ENCODE measurements at regions not wholly inside any gene's neighbourhood (a gene's known extent, or its start where the extent isn't known, plus 50 kb on each side); places are given as distances from the start of the nearest gene placed in this dataset.

DNA sequence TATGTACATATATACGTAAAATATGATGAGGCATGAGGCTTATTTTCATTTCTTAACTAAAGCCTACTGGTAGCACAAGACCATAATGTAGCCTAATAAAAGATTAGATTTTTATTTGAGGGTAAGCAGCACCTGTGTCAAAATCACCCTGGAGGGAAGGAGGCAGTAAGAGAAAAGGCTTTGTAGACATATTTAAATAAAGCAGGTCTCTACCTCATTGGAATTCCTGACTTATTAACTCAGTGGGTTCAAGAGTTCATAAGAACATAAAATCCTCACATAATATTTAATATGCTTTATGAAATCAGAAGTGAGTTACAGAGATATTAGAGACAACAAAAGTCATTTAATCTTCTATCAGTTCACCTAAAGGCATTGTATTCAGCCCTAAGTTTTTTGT, 261.6 kb upstream of the ANKRD50 start:
- DNase-seq, result no peak

DNA sequence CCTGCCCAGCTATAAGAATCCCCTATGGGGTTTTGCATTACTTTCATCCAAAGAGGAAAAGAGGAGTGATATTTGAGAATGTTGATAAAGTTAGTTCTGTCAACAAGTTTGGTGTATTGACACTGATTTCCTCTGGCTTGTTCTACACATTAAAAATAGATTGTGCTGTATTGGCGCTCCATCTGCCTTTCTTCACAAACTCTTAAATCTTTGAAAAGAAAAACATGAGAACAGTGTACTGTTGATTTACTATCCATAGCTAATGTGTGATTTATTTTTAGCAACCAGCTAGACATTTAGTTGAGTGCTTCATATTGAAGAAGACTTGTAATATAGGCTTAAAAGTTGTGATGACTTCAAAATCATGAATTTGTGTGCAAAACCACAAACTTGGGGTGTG, 261.2 kb upstream of the ANKRD50 start:
- no peak for DNase-seq

DNA sequence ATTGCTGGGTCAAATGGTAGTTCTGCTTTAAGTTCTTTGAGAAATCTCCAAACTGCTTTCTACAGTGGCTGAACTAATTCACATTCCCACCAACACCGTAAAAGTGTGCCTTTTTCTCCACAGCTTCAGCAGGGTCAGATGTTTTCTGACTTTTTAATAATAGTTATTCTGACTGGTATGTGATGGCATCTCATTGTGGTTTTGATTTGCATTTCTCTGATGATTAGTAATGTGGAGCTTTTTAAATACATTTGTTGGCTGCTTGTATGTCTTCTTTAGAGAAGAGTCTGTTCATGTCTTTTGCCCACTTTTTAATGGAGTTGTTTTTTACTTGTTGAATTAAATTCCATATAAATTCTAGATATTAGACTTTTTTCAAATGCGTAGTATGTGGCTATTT, 257.5 kb upstream of the ANKRD50 start:
- no peak for DNase-seq

DNA sequence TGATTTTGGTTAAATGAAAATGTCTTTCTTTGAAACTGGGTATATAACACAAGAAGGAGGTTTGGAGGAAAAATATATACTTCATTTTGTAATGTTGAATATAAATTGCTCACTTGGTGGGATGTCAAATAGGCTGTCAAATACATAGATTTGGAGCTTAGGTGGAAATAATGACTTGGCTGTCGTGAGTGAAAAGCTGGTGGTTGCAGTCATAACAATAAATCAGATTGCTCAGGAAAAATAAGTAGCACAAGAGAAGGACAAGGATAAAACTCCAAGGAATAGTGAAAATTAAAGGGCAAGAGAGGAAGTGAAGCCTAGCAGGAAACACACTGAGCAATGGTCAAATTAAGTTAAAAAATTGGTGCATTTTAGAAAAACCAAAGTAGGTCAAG, 253.0 kb upstream of the ANKRD50 start:
- no peak for DNase-seq

DNA sequence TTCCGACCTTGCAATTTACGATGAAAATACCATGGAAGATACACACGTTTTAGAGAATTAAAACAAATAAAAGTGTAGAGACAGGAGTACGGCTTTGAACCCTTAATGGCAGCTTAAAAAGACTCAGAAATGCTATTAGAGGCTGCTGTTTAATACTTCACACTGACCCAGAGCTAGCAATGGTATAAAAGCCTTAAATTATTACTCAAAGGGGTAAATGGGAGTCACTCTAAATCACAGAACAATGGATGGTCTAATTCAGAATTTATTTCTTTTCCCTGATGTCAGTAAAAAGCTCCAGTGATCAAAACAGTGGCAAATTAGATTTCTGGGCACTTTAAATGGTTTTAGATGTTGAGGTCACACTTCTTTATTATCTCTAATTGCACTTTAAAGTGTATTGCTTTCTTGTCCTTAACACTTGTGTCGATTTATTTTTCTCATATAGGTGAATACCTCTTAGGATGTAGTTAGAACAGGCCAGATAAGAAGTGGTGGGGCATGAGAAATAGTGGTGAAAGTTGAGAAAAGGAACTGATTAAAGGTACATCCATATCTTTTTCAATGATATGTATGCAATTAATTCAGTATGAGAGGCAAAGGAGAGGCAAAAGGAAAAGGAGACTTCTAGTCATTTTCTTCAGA, 252.4 kb upstream of the ANKRD50 start:
- no peak for DNase-seq

DNA sequence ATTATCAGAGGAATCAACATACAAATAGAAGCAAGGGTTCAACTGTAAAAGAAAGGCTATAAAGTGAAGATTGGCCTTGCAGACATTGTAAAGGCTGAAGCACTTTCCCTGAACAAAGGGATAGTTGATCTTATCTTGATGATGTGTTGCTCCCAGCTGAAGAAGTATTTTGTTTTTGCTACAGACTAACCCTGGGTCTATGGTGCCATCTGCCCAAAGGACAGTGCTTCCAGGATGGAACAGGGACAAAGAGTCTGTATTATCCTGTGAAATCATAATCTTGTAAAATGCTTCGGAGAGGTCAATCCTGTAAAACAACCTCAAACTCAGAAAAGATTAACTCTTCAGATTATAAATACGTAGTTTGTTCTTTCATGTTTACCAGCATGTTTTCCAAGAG, 251.7 kb upstream of the ANKRD50 start:
- DNase-seq, result no peak

DNA sequence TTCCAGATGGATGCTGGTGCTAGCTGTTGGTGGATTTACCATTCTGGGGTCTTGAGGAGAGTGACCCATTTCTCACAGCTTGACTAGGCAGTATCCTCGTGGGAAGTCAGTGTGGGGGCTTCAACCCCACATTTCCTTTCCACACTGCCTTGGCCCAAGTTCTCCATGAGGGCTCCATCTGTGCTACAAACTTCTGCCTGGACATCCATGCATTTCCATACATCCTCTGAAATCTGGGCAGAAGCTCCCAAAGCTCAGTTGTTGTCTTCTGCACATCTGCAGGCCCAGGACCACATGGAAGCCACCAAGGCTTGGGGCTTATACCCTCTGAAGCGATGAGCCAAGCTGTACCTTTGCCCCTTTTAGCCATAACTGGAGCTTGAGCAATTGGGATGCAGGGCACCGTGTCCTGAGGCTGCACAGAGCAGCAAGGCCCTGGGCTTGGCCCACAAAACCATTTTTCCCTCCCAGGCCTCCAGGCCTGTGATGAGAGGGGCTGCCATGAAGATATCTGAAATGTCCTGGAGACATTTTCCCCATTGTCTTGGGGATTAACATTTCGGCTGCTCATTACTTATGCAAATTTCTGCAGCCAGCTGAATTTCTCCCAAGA, 248.7 kb upstream of the ANKRD50 start:
- DNase-seq, result no peak

DNA sequence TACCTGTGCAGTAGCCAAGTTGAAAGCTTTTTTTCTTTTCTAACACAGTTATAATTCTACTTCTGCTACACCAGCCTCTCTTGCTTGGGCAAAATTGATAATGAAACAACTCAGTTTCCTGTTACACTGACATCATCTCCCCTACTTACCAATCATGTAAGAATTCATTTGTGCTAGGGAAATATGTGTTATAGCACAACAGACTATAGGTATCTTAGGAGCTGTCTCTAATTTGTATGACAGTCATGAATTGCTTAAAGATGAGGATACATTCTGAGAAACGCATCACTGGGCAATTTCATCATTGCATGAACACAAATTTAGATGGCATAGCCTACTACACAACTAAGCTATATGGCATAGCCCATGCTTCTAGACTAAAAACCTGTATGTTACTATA, 246.3 kb upstream of the ANKRD50 start:
- DNase-seq, result no peak

DNA sequence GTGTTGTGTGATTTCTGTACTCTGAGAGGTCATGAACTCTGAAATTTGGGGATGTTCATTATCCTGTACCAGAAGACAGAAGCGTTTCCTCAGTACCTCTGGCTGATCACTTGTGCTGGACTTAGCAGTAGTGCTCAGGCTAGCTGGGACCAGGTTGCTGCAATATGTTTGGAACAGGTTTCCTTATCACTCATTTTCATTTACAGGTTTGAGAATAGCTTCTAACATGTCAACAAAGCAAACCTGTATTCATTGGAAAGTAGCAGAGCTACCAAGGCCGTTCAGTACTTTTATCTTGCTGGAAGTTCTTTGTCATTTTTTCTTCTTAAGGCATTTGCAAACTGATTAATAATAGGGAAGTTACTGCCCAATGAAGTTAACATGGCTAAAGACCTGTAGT, 242.9 kb upstream of the ANKRD50 start:
- DNase-seq, result no peak

DNA sequence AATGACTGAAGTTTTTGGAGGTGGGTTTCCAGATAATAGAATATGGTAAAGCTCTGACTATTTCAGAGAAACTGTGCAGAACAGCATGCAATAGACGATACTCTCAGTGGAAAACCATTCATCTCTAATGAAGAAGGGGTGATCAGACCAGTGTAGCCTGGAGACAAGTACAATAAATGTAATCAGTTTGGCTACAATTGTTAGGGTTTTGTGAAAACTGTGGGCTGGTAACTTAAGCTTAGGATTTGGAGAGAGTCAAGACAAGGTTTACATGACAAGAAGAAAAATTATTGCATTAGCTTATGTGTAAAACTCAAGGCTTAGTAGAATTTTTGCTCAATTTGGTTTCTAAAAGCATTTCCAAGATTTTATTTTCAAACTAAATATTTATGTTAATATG, 241.5 kb upstream of the ANKRD50 start:
- DNase-seq, result no peak

DNA sequence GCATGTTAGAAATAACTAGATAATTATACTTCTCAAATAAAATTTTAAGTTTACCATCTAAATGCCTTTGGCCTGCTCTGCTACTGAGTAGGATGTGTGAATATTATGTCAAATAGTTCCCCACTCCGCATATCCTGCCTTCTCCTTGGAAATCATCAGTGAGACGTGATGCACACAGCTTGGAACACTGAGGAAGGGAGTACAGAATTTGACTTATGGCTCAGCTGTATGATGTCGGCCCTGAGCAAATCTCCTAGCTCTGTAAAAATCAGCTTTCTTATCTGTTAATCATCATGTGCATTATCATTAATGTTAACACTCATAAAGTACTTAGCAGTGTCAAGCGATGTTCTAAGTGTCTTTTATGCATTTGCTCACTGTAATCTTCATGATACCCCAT, 241.0 kb upstream of the ANKRD50 start:
- no peak for DNase-seq

DNA sequence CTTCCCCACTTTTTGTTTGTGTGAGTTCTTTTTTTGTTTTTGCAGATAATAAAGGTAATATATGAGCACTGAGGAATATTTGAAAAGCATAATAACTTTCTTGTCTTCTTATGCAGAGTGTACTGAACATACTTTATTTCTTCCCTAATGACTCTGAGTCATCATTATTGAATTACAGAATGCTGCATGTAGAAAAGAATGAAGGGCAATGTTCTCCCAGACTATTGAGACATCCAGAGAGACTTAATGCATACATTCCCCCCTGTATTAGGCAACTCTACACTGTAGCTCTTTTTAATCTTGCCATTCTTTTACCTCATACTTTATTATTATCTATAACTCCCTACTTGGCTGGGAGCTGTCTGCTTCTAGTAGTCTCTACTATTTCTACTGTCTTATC, 240.5 kb upstream of the ANKRD50 start:
- no peak for DNase-seq

DNA sequence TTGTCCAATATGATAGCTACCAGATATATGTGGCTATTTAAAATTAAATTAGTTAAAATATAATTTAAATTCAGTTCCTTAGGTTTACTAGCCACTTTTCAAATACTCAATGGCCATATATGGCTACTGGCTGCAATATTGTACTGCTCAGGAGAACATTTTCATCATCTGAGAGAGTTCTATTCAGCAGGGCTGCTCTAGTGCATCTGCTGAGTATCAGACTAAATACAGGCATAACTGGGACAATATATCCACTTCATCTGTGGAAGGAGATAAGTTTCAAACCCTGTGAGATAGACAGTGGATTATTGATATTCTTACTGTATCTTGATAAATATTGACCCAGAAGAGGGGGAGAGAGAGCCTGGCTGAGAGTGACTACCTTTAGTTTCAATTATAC, 240.1 kb upstream of the ANKRD50 start:
- DNase-seq, result no peak

DNA sequence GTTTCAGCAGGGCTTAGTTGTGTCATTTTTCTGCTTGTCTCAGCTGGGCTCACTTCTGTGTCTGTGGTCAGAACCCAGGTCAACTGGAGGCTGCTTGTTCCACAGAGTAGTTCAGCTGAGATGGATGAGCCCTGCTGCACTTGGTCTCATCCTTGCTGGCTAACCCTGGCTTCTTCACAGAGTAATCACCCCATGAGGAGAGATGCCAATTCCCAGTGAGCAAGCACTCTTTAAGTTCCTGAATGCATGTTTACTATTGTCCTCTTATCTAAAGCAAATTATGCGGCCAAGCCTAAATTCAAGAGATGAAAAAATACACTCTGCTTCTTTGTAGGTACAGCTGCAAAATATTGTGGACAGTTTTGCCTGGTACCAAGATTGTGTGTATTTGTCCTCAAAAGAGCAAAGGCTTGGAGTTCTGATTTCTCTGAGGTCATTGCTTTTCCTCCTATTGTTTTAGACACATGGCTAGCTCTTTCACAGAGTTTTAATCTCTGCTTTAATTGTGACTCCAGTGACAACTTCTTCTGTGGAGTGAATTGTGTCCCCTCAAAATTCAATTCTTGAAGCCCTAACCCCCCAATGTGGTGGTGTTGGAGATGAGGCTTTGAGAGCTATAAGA, 236.6 kb upstream of the ANKRD50 start:
- DNase-seq, result peak; percentile 83

DNA sequence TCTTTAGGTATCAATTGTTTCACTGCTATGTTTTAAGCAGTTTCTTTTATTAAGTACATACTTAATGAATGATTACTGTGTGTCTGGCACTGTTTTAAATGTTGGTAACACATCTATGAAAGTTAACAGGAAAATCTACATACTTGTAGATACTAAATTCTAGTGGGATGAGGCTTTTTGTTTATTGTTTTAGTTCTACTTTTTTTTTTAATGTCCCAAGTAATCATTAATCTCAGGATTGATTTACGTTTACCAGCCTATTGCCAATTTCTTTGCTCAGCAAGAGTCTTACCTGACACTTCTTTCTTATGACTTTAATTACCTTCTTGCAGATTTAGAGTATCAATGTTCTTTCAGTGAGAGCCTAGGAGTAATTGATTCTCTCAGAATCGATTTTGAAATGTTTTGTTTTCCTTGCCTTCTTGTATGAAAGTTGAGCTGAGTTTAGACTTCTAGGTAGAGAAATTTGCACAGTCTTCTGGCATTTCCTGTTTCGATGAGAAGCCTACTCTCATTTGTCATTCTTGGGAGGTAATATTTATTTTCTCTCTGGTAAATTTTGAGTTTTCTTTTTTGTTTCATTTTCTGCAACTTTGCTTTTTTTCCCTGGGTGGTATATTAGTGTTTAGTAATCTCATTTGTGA, 235.2 kb upstream of the ANKRD50 start:
- peak; percentile 17 for DNase-seq

DNA sequence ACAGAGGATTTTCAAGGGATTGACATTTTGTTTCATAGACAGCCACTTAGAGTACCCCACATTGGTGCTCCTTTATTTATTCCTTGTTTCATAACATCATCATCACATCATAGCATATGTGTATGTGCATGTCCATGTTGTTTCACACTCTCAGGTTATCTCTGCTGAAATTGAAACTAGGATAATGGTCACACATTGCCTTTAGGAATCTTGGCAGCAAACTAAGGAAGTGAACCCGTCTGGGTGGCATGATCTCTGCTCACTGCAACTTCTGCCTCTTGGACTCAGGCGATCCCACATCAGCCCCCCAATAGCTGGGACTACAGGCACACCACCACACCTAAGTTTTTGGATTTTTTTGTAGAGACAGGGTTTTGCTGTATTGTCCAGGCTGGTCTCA, 234.2 kb upstream of the ANKRD50 start:
- DNase-seq, result peak; percentile 24

DNA sequence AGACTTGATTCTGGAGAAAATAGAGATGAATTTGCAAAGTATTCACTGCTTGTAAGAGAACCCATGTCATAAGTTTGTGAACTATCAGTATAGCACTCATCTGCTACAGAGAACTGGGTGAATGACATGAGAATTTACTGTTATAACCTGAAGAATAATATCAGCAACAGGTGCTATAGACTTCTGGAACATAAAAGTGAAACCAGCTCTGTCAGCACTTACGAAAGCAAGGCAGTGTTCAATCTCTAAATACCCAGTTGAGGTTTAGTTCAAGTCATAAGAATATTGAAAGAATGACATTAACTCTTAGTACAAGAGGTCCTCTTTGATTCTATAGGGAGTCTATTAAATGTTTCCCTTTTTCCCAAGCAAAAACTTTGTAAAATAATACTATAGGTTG, 232.9 kb upstream of the ANKRD50 start:
- DNase-seq, result peak; percentile 76

DNA sequence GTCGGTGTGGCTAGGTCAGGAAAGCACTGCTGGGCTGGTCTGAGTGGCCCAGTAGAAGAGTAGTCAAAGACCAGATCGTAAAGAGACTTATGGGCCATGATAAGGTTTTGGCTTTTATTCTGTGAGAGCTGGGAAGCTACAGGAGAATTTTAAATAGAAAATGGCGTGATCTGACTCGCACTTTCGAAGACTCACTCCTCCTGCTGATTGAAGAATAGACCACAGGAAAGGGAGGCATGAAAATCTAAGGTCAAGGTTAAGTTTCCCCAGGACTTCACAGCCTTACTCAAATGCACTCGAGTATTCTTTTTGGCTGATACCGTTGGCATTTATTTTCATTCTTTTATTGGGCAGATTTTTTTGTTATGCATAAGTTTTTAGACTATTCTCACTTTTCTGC, 231.4 kb upstream of the ANKRD50 start:
- DNase-seq, result no peak

DNA sequence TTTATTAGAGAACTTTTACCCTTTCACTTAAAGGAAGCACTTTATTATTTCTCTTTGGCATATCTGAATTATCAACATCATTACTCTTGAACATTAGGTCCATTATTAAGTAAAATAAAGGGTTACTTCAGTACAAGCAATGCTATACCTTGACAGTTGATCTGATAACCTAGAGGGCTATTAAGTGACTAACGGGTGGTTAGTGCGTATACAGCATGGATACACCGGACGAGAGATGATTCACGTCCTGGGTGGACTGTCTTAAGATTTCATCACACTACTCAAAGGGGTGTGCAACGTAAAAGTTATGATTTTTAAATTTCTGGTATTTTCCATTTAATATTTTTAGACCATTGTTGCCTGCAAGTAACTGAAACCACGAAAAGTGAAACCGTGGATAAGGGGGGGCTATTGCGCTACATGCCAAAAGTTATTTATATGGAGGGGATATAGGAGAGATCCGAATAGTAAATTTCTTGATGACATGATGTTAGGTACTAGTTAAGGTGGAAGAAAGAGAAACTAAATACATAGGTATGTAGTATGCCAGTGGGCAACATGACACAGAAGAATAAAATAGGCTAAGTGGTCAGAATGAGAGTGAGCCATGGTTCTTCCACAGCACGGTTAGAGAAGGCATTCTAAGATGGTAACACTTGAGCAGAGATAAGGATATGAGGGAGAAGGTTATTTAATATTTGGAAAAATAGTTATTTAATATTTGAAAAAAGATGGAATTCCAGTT, 230.8 kb upstream of the ANKRD50 start:
- DNase-seq, result no peak

DNA sequence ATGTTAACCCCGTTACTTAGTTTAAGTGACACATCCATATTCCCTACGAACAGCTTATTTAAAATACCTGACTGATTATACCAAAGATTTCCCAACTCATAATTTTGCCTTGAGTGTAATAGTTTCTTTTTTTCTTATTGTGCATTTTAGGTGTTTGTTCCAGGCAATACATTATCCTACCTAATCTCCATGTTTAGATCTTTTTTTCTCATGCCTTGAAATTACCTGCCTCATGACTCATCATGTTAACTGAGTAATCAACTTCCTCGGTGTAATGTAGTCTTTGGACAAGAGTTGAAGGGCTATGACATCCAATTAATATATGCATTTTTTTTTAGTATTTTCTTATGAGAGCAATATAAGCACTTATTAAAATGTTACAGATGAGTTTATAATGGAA, 228.7 kb upstream of the ANKRD50 start:
- DNase-seq, result no peak

DNA sequence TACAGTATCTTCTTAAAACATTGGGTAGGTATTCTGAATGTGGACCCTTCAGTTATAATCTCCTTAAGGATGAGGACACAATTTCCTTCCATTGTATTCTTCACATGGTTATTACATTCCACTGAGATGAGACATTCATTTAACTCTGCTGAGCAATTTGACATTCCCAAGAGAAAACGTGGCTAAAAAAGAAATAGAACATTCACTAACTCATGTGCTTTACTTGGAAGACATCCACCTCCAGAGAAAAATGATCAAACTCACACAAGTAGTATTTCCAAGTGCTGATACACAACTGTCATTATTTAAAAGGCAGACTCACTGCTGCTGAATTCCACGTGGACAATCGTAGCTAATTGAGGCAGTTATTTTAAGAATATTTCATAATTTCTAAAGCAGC, 227.9 kb upstream of the ANKRD50 start:
- no peak for DNase-seq

DNA sequence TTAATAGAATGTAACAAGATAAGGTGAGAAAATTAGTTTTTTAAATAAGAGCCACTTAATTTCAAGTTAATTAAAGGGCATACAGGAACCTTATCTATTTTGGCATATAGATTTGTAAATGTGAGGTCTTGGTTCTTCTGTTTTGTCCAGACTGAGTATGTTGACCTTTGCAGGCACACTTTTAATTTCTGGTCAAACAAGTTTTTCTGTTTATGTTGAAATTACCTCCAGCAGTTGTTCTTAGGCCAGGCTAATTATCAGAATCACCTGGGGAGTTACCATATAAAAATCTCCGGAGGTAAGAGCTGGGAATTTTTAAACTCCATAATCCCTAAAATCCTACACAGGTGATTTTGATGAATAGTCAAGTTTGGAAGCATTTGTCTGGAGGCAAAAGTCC, 227.4 kb upstream of the ANKRD50 start:
- DNase-seq, result no peak

DNA sequence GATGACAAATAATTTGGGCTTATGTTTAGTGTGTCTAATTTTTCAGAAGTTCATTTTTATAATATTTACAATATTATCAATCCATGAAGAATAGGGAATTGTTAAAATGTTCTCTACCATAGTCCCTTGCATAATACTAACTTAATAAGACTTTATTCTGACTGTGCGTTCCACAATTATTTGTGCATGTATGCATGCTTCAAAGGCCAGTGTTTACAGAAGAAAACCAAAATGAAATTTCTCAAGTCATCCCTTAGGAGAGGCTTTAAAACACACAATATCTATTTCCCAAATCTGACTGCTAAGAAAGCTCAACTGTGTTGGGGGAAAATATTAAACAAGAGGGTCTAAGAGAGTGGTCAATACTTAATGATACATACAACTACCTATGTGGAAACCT, 226.3 kb upstream of the ANKRD50 start:
- DNase-seq, result no peak

DNA sequence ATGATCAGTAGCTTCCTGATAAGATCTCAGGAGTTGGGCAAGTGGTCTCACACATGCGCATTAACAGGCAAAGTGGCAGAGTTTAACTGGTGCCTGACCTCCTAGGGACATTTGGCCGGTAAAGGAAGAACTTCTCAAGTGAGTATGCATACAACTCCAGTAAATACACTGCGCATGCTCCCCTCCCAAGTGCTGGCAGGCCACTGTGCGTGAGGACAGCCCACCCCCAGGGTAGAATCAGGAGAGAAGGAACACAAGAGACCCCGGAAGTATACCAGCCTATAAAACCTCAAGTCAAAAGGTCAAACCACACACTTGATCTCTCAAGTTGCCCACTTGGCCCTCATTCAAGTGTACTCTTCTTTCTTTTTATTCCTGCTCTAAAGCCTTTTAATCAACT, 225.5 kb upstream of the ANKRD50 start:
- peak; percentile 7 for DNase-seq
